HCT116 (cell line): ENCODE measurements at regions not wholly inside any gene's neighbourhood (a gene's known extent, or its start where the extent isn't known, plus 50 kb on each side); places are given as distances from the start of the nearest gene placed in this dataset.

ENCODE experiments used
- ATAC-seq: fragments of 200-7000 bp; cut with Tn5 transposase; 2 replicates; pipeline ENCODE4 v1.9.1; 2020; ENCODE audit warnings: mild to moderate bottlenecking, moderate library complexity
- BruUV-seq: library from RNA; stranded (reverse); fragments of 400-500 nt; replicated peaks from 2 replicates; lab custom pipeline; 2021; lab: Mats Ljungman, UMichigan
- CTCF ChIA-PET: fragments of 300-600 bp; sonication (Branson Sonifier 250); formaldehyde crosslinking; loops from one replicate; lab custom pipeline; 2021; ENCODE audit warnings: antibody characterized with exemption; lab: Charles Lee
- POLR2A ChIA-PET: fragments of 300-600, 350-600 bp; sonication (Branson Sonifier 250); formaldehyde crosslinking; loops from one replicate; lab custom pipeline; 2021; ENCODE audit warnings: antibody characterized with exemption; lab: Charles Lee
- RAD21 ChIA-PET, 2 experiments: fragments of 300-600 bp; sonication (Branson Sonifier 250); formaldehyde crosslinking; loops; one replicate each; lab custom pipeline; 2023; ENCODE audit warnings: low total read pairs in 2 of 2; ENCODE audit not compliant: uncharacterized antibody in 2 of 2, unreplicated experiment in 2 of 2, low non-redundant PET in 1 of 2; lab: Charles Lee
- DNase-seq: peaks from one replicate; pipeline ENCODE4 v3.0.0-alpha.2; 2010; ENCODE audit warnings: low read depth, low spot score
- H2AFZ ChIP-seq: fragments of 200-600 bp; shearing (Covaris generic), sonication (generic); 2 replicates; pipeline ENCODE4 v1.6.1; 2017; ENCODE audit warnings: low read depth, mixed run types, mixed read lengths, antibody characterized with exemption, low read length; ENCODE audit not compliant: poor library complexity, severe bottlenecking
- H3K27ac ChIP-seq: 2 replicates; pipeline ENCODE4 v1.5.1; 2012; ENCODE audit warnings: low read depth, low read length
- H3K27me3 ChIP-seq: fragments of 200-600 bp; sonication (generic); 2 replicates; pipeline ENCODE4 v1.6.1; 2016; ENCODE audit warnings: mixed run types, low read length, mixed read lengths; ENCODE audit not compliant: insufficient read depth
- H3K36me3 ChIP-seq, 2 experiments: fragments of 200-500 bp in 1 of 2; fragments of 200-600 bp in 1 of 2; sonication (Bioruptor generic) in 1 of 2; sonication (generic) in 1 of 2; 2 replicates each; pipeline versions ENCODE4 v1.5.1 to v1.6.1; 2014 to 2016; ENCODE audit warnings: low read length in 2 of 2, inconsistent platforms in 1 of 2, mixed read lengths in 1 of 2, mixed run types in 1 of 2; ENCODE audit not compliant: insufficient read depth in 2 of 2, control insufficient read depth in 1 of 2
- H3K4me1 ChIP-seq, 2 experiments: fragments of 200-600 bp in 1 of 2; sonication (generic) in 1 of 2; 2 replicates each; pipeline versions ENCODE4 v1.5.1 to v1.6.1; 2012 to 2017; ENCODE audit warnings: low read length in 2 of 2, inconsistent platforms in 1 of 2, mild to moderate bottlenecking in 1 of 2, mixed read lengths in 1 of 2, mixed run types in 1 of 2, moderate library complexity in 1 of 2; ENCODE audit not compliant: insufficient read depth in 2 of 2, control insufficient read depth in 1 of 2
- H3K4me2 ChIP-seq: fragments of 200-600 bp; sonication (generic); 2 replicates; pipeline ENCODE4 v1.6.1; 2017; ENCODE audit warnings: mixed run types, low read length, mixed read lengths
- H3K4me3 ChIP-seq, 2 experiments: fragments of 200-600 bp in 1 of 2; sonication (generic) in 1 of 2; replicated peaks in 1 of 2; 2 replicates each; pipeline ENCODE4 v1.5.1; 2011 to 2016; ENCODE audit warnings: low read length in 2 of 2, control low read depth in 1 of 2, low read depth in 1 of 2, mild to moderate bottlenecking in 1 of 2, mixed read lengths in 1 of 2, mixed run types in 1 of 2
- H3K79me2 ChIP-seq: fragments of 200-600 bp; sonication (generic); 2 replicates; pipeline ENCODE4 v1.6.1; 2017; ENCODE audit warnings: mild to moderate bottlenecking, mixed run types, low read length, moderate library complexity, mixed read lengths; ENCODE audit not compliant: insufficient read depth
- H3K9ac ChIP-seq: fragments of 200-600 bp; sonication (generic); 2 replicates; pipeline ENCODE4 v1.6.1; 2016; ENCODE audit warnings: low read length, mixed read lengths
- H3K9me2 ChIP-seq: fragments of 200-600 bp; sonication (generic), shearing (Covaris generic); 2 replicates; pipeline ENCODE4 v1.6.1; 2017; ENCODE audit warnings: mixed run types, mild to moderate bottlenecking, moderate library complexity; ENCODE audit not compliant: insufficient read depth
- H3K9me3 ChIP-seq, 2 experiments: fragments of 200-500 bp in 1 of 2; fragments of 200-600 bp in 1 of 2; sonication (Bioruptor generic) in 1 of 2; sonication (generic) in 1 of 2; 2 replicates each; pipeline ENCODE4 v1.6.1; 2014 to 2017; ENCODE audit warnings: low read length in 2 of 2, mixed read lengths in 2 of 2, inconsistent platforms in 1 of 2, low read depth in 1 of 2, mild to moderate bottlenecking in 1 of 2, mixed run types in 1 of 2, moderate library complexity in 1 of 2; ENCODE audit not compliant: control insufficient read depth in 1 of 2, insufficient read depth in 1 of 2
- H4K20me1 ChIP-seq: fragments of 200-600 bp; sonication (generic), shearing (Covaris generic); 2 replicates; pipeline ENCODE4 v1.6.1; 2017; ENCODE audit warnings: mixed run types, mild to moderate bottlenecking, moderate library complexity; ENCODE audit not compliant: insufficient read depth
- EGR1 ChIP-seq: IDR thresholded peaks from 2 replicates; pipeline ENCODE4 v1.6.1; 2012; ENCODE audit warnings: low read depth
- EZH2 ChIP-seq: fragments of 200-600 bp; sonication (generic); IDR thresholded peaks from 2 replicates; pipeline ENCODE4 v1.6.1; 2017; ENCODE audit warnings: antibody characterized with exemption, mixed run types
- FOSL1 ChIP-seq: IDR thresholded peaks from 2 replicates; pipeline ENCODE4 v1.6.1; 2012; ENCODE audit warnings: low read depth
- JUND ChIP-seq: IDR thresholded peaks from 2 replicates; pipeline ENCODE4 v1.6.1; 2012
- POLR2AphosphoS5 ChIP-seq: IDR thresholded peaks from 2 replicates; pipeline ENCODE4 v1.6.1; 2011; ENCODE audit warnings: mild to moderate bottlenecking, low read depth, low read length, moderate library complexity
- SP1 ChIP-seq: IDR thresholded peaks from 2 replicates; pipeline ENCODE4 v1.6.1; 2012; ENCODE audit warnings: low read depth
- SRF ChIP-seq: IDR thresholded peaks from 2 replicates; pipeline ENCODE4 v1.6.1; 2012; ENCODE audit warnings: low read depth
- TCF7L2 ChIP-seq: IDR thresholded peaks from 2 replicates; pipeline ENCODE4 v1.7.0; 2011; ENCODE audit warnings: borderline replicate concordance, inconsistent platforms; ENCODE audit not compliant: insufficient read depth, insufficient read length; ENCODE audit errors: extremely low read depth
- ZNF274 ChIP-seq: fragments of 200-500 bp; sonication (Bioruptor generic); IDR thresholded peaks from 2 replicates; pipeline ENCODE4 v1.6.1; 2014; ENCODE audit warnings: mild to moderate bottlenecking, low read depth, low read length, inconsistent platforms
- intact Hi-C: fragments of 100-400 bp; cut with micrococcal nuclease; formaldehyde crosslinking; loops from 2 replicates; pipeline ENCODE4 v1.10.0; 2022
- TF ChIP-seq, protein P1 (sequence below): IDR thresholded peaks from 2 replicates; pipeline ENCODE4 v1.6.1; 2012
- TF ChIP-seq, protein P2 (sequence below): IDR thresholded peaks from 2 replicates; pipeline ENCODE4 v1.6.1; 2012; ENCODE audit warnings: low read depth
- TF ChIP-seq, protein P3 (sequence below), 3 experiments: fragments of 200-600 bp in 1 of 3; sonication (generic) in 1 of 3; IDR thresholded peaks in 2 of 3; conservative IDR thresholded peaks in 1 of 3; 2 replicates each; pipeline ENCODE4 v1.5.1; 2012 to 2017; ENCODE audit warnings: low read depth in 2 of 3, low read length in 2 of 3, antibody characterized with exemption in 1 of 3, borderline replicate concordance in 1 of 3, control low read depth in 1 of 3, mild to moderate bottlenecking in 1 of 3, mixed read lengths in 1 of 3, mixed run types in 1 of 3, moderate library complexity in 1 of 3; ENCODE audit not compliant: insufficient read depth in 1 of 3
- TF ChIP-seq, protein P4 (sequence below): IDR thresholded peaks from 2 replicates; pipeline ENCODE4 v1.6.1; 2012

DNA sequence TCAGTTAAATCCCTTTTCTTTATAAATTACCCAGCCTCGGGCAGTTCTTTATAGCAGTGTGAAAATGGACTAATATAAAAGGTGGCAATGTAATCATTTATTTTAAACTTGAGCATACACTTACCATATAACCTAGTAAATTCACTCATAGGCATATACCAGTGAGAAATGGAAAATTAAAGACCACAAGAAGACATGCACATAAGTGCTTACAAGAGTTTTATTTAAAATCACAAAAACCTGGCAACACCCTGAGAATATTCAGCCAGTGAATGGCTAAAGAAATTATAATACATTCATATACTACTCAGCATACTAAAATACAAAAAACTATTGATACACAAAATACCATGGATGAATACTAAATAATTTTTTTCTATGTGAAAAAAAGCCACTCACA is 1017.5 kb upstream of the TMEM132C start:
- Histone ChIP-seq H4K20me1 (no peaks in the 10 kb centered on the region; the same call in 1 of the 2 replicates), H3K9ac (no peak overlapping the region), H2AFZ (no peak overlapping the region), H3K9me3 (no peaks in the 10 kb centered on the region), H3K4me1 (no peaks in the 10 kb centered on the region), H3K4me3 (no peak overlapping the region), H3K9me2 (no peaks in the 10 kb centered on the region), H3K4me2 (no peak overlapping the region), H3K79me2 (no peaks in the 10 kb centered on the region), H3K27ac (no peak overlapping the region), H3K27me3 (peaks cover 28% of the 10 kb centered on the region), H3K36me3 (no peaks in the 10 kb centered on the region)
- no peak for ATAC-seq
- no peak for DNase-seq
- RAD21 ChIA-PET: no interaction called here
- no TSS peak for BruUV-seq
- POLR2A ChIA-PET: no interaction called here
- CTCF ChIA-PET: no interaction called here
- TF ChIP-seq, protein P1, sequence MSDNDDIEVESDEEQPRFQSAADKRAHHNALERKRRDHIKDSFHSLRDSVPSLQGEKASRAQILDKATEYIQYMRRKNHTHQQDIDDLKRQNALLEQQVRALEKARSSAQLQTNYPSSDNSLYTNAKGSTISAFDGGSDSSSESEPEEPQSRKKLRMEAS: no peak
- TF ChIP-seq ZNF274 (no peak), SP1 (no peak), TCF7L2 (no peak), EZH2 (no peak), FOSL1 (no peak), JUND (no peak), POLR2AphosphoS5 (no peak), SRF (no peak), EGR1 (no peak)
- TF ChIP-seq, protein P2, sequence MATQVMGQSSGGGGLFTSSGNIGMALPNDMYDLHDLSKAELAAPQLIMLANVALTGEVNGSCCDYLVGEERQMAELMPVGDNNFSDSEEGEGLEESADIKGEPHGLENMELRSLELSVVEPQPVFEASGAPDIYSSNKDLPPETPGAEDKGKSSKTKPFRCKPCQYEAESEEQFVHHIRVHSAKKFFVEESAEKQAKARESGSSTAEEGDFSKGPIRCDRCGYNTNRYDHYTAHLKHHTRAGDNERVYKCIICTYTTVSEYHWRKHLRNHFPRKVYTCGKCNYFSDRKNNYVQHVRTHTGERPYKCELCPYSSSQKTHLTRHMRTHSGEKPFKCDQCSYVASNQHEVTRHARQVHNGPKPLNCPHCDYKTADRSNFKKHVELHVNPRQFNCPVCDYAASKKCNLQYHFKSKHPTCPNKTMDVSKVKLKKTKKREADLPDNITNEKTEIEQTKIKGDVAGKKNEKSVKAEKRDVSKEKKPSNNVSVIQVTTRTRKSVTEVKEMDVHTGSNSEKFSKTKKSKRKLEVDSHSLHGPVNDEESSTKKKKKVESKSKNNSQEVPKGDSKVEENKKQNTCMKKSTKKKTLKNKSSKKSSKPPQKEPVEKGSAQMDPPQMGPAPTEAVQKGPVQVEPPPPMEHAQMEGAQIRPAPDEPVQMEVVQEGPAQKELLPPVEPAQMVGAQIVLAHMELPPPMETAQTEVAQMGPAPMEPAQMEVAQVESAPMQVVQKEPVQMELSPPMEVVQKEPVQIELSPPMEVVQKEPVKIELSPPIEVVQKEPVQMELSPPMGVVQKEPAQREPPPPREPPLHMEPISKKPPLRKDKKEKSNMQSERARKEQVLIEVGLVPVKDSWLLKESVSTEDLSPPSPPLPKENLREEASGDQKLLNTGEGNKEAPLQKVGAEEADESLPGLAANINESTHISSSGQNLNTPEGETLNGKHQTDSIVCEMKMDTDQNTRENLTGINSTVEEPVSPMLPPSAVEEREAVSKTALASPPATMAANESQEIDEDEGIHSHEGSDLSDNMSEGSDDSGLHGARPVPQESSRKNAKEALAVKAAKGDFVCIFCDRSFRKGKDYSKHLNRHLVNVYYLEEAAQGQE: no peak
- TF ChIP-seq, protein P3, sequence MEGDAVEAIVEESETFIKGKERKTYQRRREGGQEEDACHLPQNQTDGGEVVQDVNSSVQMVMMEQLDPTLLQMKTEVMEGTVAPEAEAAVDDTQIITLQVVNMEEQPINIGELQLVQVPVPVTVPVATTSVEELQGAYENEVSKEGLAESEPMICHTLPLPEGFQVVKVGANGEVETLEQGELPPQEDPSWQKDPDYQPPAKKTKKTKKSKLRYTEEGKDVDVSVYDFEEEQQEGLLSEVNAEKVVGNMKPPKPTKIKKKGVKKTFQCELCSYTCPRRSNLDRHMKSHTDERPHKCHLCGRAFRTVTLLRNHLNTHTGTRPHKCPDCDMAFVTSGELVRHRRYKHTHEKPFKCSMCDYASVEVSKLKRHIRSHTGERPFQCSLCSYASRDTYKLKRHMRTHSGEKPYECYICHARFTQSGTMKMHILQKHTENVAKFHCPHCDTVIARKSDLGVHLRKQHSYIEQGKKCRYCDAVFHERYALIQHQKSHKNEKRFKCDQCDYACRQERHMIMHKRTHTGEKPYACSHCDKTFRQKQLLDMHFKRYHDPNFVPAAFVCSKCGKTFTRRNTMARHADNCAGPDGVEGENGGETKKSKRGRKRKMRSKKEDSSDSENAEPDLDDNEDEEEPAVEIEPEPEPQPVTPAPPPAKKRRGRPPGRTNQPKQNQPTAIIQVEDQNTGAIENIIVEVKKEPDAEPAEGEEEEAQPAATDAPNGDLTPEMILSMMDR (IDR thresholded peaks at IDR 0.05 in 2 of 3, conservative IDR thresholded peaks at IDR 0.05 in 1 of 3; ENCODE audit: borderline replicate concordance in 1 of 3, insufficient read depth in 1 of 3, low read depth in 2 of 3, low read length in 2 of 3): no peak
- TF ChIP-seq, protein P4, sequence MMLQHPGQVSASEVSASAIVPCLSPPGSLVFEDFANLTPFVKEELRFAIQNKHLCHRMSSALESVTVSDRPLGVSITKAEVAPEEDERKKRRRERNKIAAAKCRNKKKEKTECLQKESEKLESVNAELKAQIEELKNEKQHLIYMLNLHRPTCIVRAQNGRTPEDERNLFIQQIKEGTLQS: no peak
- intact Hi-C loops: no loop called here
